Astrocyte of the hippocampus (primary cell): ENCODE measurements at regions not wholly inside any gene's neighbourhood (a gene's known extent, or its start where the extent isn't known, plus 50 kb on each side); places are given as distances from the start of the nearest gene placed in this dataset.

ENCODE experiments used
- DNase-seq: peaks from one replicate; pipeline ENCODE4 v3.0.0; 2011; ENCODE audit warnings: low read depth, low spot score

GRCh38 chr12:75728826-75729225, 217.4 kb upstream of the KRR1 start:
- DNase-seq, result no peak

- no peak for DNase-seq
Measured at GRCh38 chr12:75727577-75727976, 216.2 kb upstream of the KRR1 start.

GRCh38 chr12:75725521-75726111, 214.2 kb upstream of the KRR1 start:
- peak; percentile 65 for DNase-seq

- peak; percentile 82 for DNase-seq
Measured at GRCh38 chr12:75724928-75725312, 213.5 kb upstream of the KRR1 start.

- DNase-seq, result no peak
Measured at GRCh38 chr12:75724307-75724927, 213.0 kb upstream of the KRR1 start.

- peak; percentile 91 for DNase-seq
Measured at GRCh38 chr12:75722714-75723200, 211.3 kb upstream of the KRR1 start.

GRCh38 chr12:75721796-75722195, 210.4 kb upstream of the KRR1 start:
- no peak for DNase-seq

GRCh38 chr12:75720812-75721641, 209.6 kb upstream of the KRR1 start:
- DNase-seq, result peak; percentile 63

- no peak for DNase-seq
Measured at GRCh38 chr12:75717902-75718301, 206.5 kb upstream of the KRR1 start.

GRCh38 chr12:75716291-75717025, 205.0 kb upstream of the KRR1 start:
- DNase-seq, result no peak

GRCh38 chr12:75715682-75716081, 204.3 kb upstream of the KRR1 start:
- no peak for DNase-seq

- DNase-seq, result no peak
Measured at GRCh38 chr12:75715323-75715644, 203.9 kb upstream of the KRR1 start.

- no peak for DNase-seq
Measured at GRCh38 chr12:75714462-75715322, 203.3 kb upstream of the KRR1 start.

GRCh38 chr12:75713434-75713833, 202.0 kb upstream of the KRR1 start:
- no peak for DNase-seq

GRCh38 chr12:75712223-75712622, 200.8 kb upstream of the KRR1 start:
- DNase-seq, result peak; percentile 36

- no peak for DNase-seq
Measured at GRCh38 chr12:75711271-75711670, 199.9 kb upstream of the KRR1 start.

- no peak for DNase-seq
Measured at GRCh38 chr12:75710361-75711069, 199.1 kb upstream of the KRR1 start.

GRCh38 chr12:75709503-75709902, 198.1 kb upstream of the KRR1 start:
- peak; percentile 35 for DNase-seq

GRCh38 chr12:75708802-75709201, 197.4 kb upstream of the KRR1 start:
- DNase-seq, result no peak

GRCh38 chr12:75707983-75708382, 196.6 kb upstream of the KRR1 start:
- no peak for DNase-seq
